22Rv1 (cell line): ENCODE measurements at regions not wholly inside any gene's neighbourhood (a gene's known extent, or its start where the extent isn't known, plus 50 kb on each side); places are given as distances from the start of the nearest gene placed in this dataset.

Experiments used
- H3K27ac ChIP-seq: fragments of 450-650 bp; 2 replicates; pipeline ENCODE4 v1.5.1; 2017
- ZFX ChIP-seq: fragments of 450-650 bp; IDR thresholded peaks from 2 replicates; pipeline ENCODE4 v1.6.1; 2017; ENCODE audit warnings: antibody characterized with exemption, borderline replicate concordance
- TF ChIP-seq, protein P1 (sequence below): fragments of 450-650 bp; IDR thresholded peaks from 2 replicates; pipeline ENCODE4 v1.5.1; 2017; ENCODE audit warnings: mild to moderate bottlenecking

GRCh38 chrX:38864165-38864564, 62.9 kb downstream of the MID1IP1 start:
- no peak for TF ChIP-seq ZFX
- TF ChIP-seq, protein P1, sequence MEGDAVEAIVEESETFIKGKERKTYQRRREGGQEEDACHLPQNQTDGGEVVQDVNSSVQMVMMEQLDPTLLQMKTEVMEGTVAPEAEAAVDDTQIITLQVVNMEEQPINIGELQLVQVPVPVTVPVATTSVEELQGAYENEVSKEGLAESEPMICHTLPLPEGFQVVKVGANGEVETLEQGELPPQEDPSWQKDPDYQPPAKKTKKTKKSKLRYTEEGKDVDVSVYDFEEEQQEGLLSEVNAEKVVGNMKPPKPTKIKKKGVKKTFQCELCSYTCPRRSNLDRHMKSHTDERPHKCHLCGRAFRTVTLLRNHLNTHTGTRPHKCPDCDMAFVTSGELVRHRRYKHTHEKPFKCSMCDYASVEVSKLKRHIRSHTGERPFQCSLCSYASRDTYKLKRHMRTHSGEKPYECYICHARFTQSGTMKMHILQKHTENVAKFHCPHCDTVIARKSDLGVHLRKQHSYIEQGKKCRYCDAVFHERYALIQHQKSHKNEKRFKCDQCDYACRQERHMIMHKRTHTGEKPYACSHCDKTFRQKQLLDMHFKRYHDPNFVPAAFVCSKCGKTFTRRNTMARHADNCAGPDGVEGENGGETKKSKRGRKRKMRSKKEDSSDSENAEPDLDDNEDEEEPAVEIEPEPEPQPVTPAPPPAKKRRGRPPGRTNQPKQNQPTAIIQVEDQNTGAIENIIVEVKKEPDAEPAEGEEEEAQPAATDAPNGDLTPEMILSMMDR = no peak
- no peak overlapping the region for H3K27ac ChIP-seq

DNA sequence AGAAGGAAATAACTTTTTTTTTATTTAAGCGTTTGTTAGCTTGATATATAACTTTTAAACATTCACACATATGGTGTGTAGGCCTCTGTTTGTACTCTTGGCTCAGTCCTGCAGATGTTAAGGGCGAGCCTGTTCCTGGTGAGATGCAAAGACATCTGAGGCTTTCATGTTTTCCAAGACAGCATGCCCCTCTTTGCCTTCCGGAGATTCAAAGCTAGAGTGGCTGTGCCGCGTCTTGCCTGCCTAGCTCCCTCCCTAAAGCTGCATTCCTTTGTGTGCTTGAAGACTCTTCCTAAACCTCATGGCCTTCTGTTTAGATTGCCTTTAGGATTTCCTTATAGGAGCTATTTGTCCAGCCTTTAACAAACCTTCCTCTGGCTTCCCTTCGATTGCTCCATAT, 67.1 kb downstream of the MID1IP1 start:
- no peak overlapping the region for H3K27ac ChIP-seq
- TF ChIP-seq, protein P1 = no peak
- TF ChIP-seq ZFX = no peak

DNA sequence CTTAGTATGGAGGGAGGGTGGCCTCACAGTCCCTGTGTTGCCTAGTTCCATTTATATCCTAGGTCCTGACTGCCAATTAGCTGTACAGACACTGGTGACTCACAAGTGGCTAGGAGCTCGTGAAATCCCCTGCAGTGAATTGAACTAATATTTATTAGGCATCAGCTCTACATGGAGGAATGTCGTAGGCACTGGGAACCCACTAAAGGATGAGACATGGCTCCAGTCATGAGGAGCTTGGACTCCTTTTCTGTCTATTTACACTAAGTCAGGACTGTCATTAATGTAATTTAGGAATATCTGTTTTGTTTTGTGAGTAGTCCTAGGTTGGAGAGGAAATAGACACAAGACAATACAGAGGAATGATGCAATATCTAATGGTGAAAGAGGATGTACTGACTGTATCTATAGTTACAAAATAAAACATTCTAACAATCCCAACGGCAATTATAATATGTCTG, 67.7 kb downstream of the MID1IP1 start:
- TF ChIP-seq, protein P1 = no peak
- TF ChIP-seq ZFX = no peak
- H3K27ac ChIP-seq = no peak overlapping the region

GRCh38 chrX:38870361-38870895, 69.2 kb downstream of the MID1IP1 start:
- no peak overlapping the region for H3K27ac ChIP-seq
- no peak for TF ChIP-seq ZFX
- TF ChIP-seq, protein P1 = no peak

DNA sequence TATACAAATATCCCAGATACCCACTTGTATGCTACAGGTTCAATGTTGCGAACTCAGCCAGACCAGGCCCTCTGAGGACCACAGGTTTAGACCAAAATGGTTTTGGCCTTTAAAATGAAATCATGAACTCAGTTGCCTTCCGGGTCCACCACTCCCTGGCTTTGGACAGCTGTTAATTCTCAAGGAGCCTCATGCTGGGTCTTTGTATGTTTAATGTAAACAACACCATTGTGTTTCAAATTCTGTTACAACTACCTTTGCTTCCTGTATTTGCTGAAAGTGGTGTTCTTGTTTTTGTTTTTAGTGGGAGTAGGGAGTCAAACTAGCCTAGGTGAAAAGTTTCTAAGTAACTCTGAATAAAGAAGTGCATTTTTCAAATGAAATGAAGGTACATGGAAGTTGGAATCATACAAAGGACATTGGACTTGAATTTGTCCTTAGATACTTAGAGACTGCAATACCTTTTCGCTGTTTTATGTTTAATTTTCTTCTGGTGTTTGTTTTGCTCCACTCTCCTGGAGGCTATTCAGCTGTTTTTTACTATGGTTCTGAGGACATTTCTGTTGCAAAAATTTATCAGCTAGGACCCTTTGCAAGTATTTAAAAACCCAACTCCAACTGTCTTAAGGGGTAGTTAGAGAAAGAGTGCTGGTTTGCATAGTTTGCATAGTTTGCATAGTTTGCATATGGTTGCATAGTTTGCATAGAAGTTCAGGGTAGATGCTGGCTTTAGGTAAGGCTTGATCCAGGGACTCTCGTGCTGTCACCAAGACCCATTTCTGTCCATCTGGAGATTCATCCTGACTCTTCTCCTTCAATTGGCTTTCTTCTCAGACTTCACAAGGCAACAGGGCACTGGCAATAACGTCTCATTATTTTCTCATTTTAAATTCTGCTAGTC, 70.1 kb downstream of the MID1IP1 start:
- no peak for TF ChIP-seq ZFX
- TF ChIP-seq, protein P1 = no peak
- H3K27ac ChIP-seq = no peak overlapping the region

DNA sequence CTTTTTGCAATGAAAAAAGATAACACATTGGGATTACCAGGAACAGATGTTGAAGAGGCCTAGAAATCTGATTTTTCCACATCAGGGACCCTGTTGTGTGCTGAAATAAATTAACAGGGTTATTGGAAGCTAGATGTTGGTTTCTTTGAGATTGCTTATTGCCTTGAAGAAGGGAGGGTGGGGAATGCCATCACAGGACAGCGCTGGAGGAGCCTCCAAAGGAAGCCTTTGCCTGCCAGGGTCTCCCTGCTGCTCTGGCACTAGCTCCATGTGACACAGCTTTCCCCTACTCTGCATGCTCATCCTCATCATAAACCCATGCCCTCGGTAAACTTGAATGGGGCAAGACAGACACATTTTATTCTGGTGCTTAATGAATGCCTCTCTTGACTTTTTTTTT, 76.1 kb downstream of the MID1IP1 start:
- H3K27ac ChIP-seq = no peak overlapping the region
- TF ChIP-seq ZFX = no peak
- TF ChIP-seq, protein P1 = no peak
